Stimulated activated CD8-positive, alpha-beta memory T cell treated with anti-CD3 and anti-CD28 coated beads, Interleukin-4, amount 100 ng/mL, for 1 hour (primary cell): ENCODE measurements at regions not wholly inside any gene's neighbourhood (a gene's known extent, or its start where the extent isn't known, plus 50 kb on each side); places are given as distances from the start of the nearest gene placed in this dataset.
"Not testable (repeated sequence)": the region's sequence is repeated elsewhere in the genome, so short reads cannot be mapped to it uniquely, and the experiment has no call there.

Source experiments
- DNase-seq, 2 donors: peaks; one replicate each; pipeline ENCODE4 v3.0.0-alpha.2; 2020; ENCODE audit warnings: low read depth in 2 of 2, low spot score in 1 of 2

- DNase-seq: no peak
Observed at GRCh38 chr5:135095871-135096270, 61.8 kb upstream of the PITX1 start.

- no peak for DNase-seq
Observed at GRCh38 chr5:135095052-135095715, 61.2 kb upstream of the PITX1 start.

GRCh38 chr5:135094339-135095051 lies 60.5 kb upstream of the PITX1 start:
- DNase-seq: no peak

GRCh38 chr5:135093483-135093882 lies 59.5 kb upstream of the PITX1 start:
- DNase-seq: not testable (repeated sequence)

GRCh38 chr5:135092476-135092875 lies 58.4 kb upstream of the PITX1 start:
- no peak for DNase-seq

GRCh38 chr5:135091286-135091685 lies 57.3 kb upstream of the PITX1 start:
- no peak for DNase-seq

GRCh38 chr5:135089912-135090311 lies 55.9 kb upstream of the PITX1 start:
- no peak for DNase-seq

- DNase-seq: no peak
Observed at GRCh38 chr5:135088911-135089310, 54.9 kb upstream of the PITX1 start.

- no peak for DNase-seq
Observed at GRCh38 chr5:135087950-135088349, 53.9 kb upstream of the PITX1 start.

GRCh38 chr5:135085936-135086725 lies 52.1 kb upstream of the PITX1 start:
- no peak for DNase-seq

GRCh38 chr5:135085133-135085935 lies 51.3 kb upstream of the PITX1 start:
- DNase-seq: no peak
